GM21723 (cell line): ENCODE measurements at regions not wholly inside any gene's neighbourhood (a gene's known extent, or its start where the extent isn't known, plus 50 kb on each side); places are given as distances from the start of the nearest gene placed in this dataset.
A peak's percentile ranks its signal among the peaks of the same experiment; 100 is the strongest.

Source experiments
- ATAC-seq: cut with Tn5 transposase; IDR thresholded peaks from one replicate; pipeline ENCODE4 v1.9.1; 2021; ENCODE audit warnings: mild to moderate bottlenecking, moderate library complexity; ENCODE audit not compliant: unreplicated experiment

- ATAC-seq, result no peak
These were observed 70.9 kb upstream of the GSE1 start for GRCh38 chr16:85541980-85542900.

GRCh38 chr16:85543536-85543935 lies 69.6 kb upstream of the GSE1 start:
- ATAC-seq, result no peak

- ATAC-seq, result no peak
These were observed 69.1 kb upstream of the GSE1 start for GRCh38 chr16:85544016-85544415.

GRCh38 chr16:85544668-85545067 lies 68.5 kb upstream of the GSE1 start:
- no peak for ATAC-seq

DNA sequence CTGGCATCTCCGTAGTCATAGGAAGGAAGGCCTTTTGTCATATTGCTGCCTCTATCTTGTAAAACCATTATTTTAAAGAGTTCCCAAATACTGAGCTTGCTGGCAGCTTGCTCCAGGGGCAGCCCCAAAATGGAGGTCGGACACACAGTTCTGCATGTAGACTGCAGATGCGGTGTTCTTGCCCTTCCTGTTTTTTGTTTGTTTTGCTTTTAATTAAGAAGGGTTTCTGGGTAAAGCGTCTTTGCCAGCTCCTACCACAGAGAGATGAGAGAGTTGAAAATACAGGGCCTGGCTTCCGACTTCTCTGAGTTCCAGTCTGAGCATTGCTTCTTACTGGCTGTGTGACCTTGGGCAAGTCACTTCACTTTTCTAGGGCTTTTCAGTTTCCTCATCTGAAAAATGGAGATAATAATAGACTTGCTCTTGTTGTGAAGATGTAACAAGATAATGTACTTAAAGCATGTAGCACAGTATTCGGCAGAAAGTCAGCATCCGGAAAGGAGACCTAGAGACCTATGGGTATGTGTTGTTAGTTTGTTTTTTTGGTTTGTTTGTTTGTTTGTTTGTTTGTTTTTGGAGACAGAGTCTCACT lies 67.8 kb upstream of the GSE1 start:
- no peak for ATAC-seq

DNA sequence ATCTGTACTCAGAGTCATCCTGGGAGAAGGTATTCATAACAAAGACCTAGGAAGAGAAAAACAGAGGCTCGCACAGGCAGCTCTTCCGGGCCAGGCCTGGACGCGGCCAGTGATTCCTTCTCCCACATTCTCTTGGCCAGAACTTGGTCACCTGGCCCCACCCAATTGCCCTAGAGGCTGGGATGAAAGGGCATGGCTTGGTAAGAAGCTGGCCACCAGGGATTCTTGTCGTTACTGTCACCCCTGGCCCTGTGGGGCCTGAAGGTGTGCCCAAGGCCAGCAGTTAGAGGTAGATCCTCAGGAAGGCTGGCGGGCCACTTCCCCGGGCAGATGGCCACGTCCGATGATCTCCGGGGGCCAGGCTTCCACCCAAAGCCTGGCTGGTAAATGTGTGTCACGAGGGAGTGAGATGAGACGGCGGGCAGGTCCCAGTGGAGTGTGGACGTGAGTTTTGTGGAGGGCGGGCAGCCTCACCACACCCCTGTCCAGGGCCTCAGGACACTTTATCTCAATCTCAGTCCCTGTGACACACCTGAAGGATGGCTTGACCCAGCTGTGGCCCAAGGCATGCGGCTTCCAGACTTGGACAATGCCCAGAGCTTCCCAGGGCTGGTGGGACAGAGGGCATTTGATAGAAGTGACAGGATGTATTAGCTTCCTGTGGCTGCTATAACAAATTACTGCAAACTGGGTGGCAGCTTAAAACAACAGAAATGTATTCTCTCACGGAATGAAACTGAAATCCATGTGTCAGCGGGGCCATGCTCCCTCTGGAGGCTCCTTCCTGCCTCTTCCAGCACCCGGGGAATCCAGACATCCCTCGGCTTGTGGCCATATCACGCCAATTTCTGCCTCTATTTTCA lies 66.3 kb upstream of the GSE1 start:
- ATAC-seq, result no peak

DNA sequence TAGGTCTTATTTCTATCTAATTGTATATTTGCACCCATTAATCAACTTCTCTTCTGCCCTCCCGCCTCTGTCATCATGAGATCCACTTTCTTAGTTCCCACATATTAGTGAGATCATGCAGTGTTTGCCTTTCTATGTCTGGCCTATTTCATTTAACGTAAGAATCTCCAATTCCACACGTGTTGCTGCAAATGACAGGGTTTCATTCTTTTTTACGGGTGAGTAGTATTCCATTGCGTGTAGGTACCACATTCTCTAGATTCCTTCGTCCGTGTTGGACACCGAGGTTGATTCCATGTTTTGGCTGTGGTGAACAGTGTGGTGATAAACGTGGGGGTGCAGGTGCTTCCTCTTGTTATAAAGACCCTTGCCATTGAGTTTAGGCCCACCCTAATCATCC lies 64.7 kb upstream of the GSE1 start:
- no peak for ATAC-seq

DNA sequence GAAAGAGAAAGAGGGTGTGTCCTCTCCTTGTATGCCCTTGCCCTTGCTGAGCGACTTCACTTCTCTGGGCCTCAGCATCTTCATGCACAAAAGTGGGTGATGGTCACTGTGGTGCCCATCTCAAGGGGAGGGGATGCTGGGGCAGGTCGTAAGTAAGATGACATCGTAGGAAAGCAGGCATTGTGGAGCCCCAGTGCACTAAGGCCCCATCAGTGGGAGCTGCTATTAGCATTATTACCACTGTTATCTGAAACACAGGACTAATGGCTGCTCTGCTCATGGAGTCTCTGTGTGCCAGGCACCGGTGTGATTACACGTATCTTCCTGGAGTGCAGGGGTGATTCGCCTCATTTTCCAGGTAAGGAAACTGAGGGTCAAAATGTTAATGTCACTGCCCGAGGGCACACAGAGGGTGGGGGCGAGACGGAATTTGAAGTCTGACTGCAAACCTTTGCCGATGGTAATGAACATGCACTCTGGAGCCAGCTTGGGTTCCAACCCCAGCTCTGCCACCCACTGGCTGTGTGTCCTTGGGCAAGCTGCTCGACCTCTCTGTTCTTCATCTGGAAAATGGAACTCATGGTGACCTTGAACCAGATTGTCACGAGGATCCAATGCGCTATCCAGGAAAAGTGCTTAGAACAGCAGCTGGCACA lies 63.2 kb upstream of the GSE1 start:
- ATAC-seq, result no peak

DNA sequence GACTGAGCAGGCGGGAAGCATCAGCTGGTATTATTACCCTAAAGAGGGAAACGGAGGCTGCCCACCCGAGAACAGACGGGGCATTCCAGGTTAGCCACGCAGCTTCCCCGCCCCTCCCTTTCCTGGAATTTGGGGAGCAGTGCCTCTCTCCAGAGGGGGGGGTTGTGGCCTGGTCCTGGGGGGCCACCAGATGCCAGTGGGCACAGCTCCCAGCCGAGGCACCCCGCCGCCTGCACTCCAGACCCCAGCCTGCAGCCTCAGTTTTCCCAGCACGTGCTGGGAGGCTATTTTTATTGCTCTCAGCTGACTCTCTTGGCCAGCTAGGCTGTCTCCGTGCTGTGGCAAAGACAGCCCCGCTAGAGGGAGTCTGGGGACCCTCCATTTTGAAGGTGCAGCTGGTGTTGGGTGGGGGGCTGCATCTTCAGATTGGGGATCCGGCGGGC lies 62.7 kb upstream of the GSE1 start:
- no peak for ATAC-seq

DNA sequence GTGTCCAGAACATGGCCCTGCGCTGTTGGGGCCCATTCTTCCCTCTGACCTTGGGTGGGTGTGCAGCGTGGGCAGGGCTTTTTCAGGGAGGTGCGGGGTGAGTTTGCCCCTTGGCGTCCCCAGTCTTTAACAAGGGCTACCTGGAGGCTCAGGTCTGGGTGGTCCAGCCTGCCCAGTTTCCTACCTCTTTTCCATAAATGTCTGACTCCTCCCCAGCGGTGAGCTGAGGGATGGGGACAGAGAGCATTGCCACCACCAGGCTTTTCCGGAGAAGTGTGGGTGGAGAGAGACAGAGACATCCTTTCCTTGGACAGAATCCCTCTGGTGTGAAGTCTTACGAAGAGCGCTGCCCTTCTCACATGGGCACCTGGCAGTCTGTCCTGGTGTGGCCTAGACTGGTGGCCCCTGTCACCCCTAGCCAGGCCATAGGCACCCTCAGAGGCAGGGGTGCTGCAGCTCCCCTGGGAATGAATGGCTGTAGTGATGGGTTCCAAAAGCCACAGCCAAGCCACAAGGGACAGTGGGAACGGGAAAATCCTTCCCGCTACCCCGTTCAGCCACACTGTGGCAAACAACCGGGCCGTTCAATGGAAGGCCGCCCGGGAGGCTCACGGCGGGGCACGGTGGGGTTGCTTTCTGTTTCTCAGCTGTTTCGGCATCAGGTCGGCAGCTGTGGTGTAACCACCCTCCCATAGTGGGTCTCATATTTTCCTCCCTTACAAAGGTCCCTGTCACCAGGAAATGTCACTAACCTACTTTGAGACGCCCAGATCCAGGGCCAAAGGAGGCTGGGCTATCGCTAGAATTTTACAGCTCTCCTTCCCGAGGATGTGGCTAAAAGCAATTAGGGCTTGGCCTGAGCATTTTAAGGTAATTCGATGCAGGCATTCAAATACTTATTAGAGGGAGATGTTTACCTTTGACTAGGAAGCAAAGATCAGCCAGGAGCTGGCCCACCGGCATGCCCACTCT lies 61.9 kb upstream of the GSE1 start:
- no peak for ATAC-seq

DNA sequence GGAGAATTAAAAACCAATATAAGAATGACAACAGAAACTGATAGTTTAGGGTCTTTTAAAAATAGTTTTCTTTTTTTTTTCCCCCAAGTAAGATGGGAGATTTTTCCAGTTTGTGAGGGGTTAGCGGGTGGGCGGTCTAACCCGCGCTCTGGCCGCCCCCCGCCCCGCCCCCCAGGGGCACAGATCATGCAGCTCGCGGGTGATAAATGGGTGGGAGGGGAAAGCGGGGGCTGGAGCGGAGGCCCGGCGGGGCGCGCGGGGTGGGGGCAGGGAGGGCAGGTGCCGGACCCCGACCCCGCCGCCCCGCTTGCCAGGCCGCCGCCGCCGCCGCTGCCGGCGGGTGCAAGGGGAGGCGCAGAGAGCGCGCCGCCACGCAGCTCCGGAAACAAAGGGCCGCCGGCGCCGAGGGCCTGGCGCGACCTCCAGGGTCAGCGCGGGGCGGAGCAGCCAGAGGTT lies 60.1 kb upstream of the GSE1 start:
- ATAC-seq, result no peak

DNA sequence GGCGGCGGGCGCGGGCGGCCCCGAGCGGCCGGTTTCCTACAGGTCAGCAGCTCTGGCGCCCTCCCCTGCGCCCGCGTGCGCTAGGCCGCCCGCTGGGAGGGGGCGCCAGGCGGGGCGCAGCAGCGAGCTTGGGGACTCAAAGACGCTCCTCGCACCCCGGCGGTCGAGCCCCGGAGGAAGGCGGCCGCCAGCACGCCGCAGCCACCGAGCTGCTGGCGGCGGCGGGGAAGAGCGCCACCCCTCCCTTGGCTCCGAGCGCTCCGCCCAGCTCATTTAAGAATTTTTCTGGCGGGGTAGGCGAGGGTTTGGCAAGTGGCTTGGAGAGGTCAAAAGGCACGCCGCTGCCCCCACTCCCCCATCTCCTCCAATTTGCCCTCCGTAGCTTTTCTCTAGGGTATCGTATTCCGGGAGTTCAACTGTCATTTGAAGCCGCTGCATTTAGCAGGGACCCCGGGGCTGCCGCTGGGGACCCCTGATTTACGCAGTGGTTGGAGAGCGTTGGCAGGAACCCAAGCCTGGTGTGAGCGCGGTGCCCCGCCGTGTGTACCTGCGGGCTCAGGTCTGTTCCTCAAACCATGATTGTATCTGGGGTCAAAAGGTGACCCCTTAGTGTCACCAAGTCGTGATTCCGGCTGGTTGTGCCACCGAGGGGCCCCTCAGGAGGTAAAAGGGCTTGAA lies 59.5 kb upstream of the GSE1 start:
- ATAC-seq, result peak; percentile 35

DNA sequence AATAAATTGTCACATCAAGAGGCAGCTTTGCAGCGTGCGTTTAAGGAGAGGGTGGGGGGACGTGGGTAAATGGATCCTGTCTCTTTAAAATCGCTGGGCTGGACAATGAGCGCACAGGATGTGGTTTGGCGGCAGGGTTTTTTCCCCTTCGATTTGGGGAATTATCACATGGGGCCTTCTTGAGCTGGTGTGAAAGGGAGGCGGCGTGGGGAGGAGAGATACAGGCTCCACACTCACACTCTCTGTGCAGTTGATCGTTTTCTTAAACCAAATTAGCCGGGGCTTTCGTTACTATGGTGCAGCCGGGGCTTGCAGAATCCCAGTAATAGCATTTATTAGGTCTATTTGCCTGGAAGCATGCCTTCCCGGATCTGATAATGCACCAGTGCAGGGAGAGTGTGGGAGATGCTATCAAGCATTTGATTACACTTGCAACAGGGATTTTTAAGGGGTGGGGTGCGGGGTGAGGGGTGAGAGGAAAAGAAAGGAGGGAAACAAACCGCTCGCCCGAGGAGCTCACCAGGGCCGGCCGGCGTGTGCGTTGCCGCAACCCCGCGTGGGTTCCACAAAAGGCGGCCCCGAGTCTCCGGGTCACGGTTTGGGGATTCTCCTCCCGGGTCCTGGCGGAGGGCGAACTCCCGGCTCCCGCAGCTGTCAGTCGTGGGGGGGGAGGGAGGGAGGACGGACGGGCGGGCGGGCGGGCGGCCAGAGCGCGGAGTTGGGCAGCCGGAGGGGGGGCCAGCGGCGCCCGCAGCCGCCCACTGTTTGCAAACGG lies 58.8 kb upstream of the GSE1 start:
- peak; percentile 50 for ATAC-seq

- ATAC-seq, result no peak
These were observed 58.0 kb upstream of the GSE1 start for GRCh38 chr16:85554889-85555718.

DNA sequence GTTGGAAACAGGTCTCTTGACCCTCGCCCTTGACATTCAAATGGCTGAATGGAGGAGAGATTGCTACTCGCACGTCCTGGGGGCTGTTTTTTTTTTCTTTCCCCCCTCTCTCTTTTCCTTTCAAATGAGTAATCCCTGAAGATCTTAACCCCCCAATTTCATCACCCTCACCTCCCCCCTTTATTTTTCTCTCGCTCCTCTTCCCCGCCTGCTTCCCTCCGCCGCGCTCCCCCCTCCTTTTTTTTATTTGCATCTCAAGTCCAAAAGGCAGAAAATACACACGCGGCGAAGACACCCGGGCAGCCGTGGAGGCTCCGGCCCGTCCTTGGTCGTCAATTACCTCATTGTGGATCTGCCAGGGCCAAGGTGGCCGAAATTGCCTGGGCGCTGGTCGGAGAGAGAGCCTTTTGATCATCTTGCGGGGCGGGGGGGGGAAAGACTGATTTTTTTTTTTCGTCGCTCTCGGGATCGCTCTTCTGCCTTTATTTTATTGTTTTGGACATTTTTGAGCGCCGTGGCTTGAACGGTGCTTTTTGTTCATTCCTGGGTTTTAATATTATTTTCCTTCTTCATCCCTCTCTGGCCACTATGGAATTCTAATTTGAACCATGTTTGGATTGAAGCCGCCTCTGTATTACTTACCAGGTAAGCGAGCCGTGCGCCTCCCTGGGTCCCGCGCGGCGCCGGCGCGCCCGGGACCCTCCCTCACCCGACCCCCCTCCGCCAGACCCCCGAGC lies 57.2 kb upstream of the GSE1 start:
- no peak for ATAC-seq

- peak; percentile 29 for ATAC-seq
These were observed 56.6 kb upstream of the GSE1 start for GRCh38 chr16:85556456-85557082.
